ENCODE measurements at regions not wholly inside any gene's neighbourhood (a gene's known extent, or its start where the extent isn't known, plus 50 kb on each side); places are given as distances from the start of the nearest gene placed in this dataset.

GRCh38 chr18:43914018-43914417 lies 636.7 kb upstream of the SYT4 start:
- no peak for ATAC-seq (ENCODE audit: low read depth)
- no peaks in the 10 kb centered on the region for H3K36me3 ChIP-seq (replicated peaks in 1 of 2; ENCODE audit: control extremely low read depth in 1 of 2, control insufficient read depth in 1 of 2, extremely low read depth in 1 of 2, insufficient read depth in 2 of 2, low read length in 1 of 2)
- Mint-ChIP-seq H3K4me1 (no peaks in the 10 kb centered on the region), H3K4me3 (no peak overlapping the region), H3K9me3 (ENCODE audit: insufficient read depth) (no peaks in the 10 kb centered on the region), H3K27ac (no peak overlapping the region), H3K27me3 (no peaks in the 10 kb centered on the region)
- H3K4me3 ChIP-seq (ENCODE audit: control extremely low read depth in 1 of 5, extremely low read depth in 1 of 5, insufficient read depth in 1 of 5, low read depth in 2 of 5, low read length in 4 of 5) = no peak overlapping the region
- WGBS (ENCODE audit: insufficient coverage) = no CpG with 5 or more reads among the region's 2 CpGs
- H4K20me1 ChIP-seq (ENCODE audit: control insufficient read depth, insufficient read depth, low read length, poor library complexity, severe bottlenecking) = no peaks in the 10 kb centered on the region
- TF ChIP-seq, protein P1, sequence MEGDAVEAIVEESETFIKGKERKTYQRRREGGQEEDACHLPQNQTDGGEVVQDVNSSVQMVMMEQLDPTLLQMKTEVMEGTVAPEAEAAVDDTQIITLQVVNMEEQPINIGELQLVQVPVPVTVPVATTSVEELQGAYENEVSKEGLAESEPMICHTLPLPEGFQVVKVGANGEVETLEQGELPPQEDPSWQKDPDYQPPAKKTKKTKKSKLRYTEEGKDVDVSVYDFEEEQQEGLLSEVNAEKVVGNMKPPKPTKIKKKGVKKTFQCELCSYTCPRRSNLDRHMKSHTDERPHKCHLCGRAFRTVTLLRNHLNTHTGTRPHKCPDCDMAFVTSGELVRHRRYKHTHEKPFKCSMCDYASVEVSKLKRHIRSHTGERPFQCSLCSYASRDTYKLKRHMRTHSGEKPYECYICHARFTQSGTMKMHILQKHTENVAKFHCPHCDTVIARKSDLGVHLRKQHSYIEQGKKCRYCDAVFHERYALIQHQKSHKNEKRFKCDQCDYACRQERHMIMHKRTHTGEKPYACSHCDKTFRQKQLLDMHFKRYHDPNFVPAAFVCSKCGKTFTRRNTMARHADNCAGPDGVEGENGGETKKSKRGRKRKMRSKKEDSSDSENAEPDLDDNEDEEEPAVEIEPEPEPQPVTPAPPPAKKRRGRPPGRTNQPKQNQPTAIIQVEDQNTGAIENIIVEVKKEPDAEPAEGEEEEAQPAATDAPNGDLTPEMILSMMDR (IDR thresholded peaks at IDR 0.05) = no peak
- TF ChIP-seq EZH2 (IDR thresholded peaks at IDR 0.05; ENCODE audit: borderline replicate concordance, insufficient read depth, low read depth, low read length, poor library complexity, severe bottlenecking) = no peak
- H3K4me2 ChIP-seq (replicated peaks; ENCODE audit: low read depth, low read length, poor library complexity, severe bottlenecking) = no peak overlapping the region
- intact Hi-C loops (cut with micrococcal nuclease) = no loop called here
- no peaks in the 10 kb centered on the region for H3K9me3 ChIP-seq (ENCODE audit: control extremely low read depth in 1 of 3, control insufficient read depth in 2 of 3, insufficient read depth in 1 of 3, low read length in 2 of 3)
- H3K9ac ChIP-seq (ENCODE audit: low read length) = no peak overlapping the region
- H3K27me3 ChIP-seq (replicated peaks in 1 of 4; ENCODE audit: control extremely low read depth in 1 of 4, control insufficient read depth in 3 of 4, insufficient read depth in 4 of 4, low read length in 3 of 4) = no peaks in the 10 kb centered on the region
- H3K4me1 ChIP-seq (ENCODE audit: control insufficient read depth in 2 of 2, insufficient read depth in 2 of 2, low read length in 2 of 2) = no peaks in the 10 kb centered on the region
- H3K79me2 ChIP-seq (ENCODE audit: control insufficient read depth, insufficient read depth, low read length) = no peaks in the 10 kb centered on the region
- H2AFZ ChIP-seq (ENCODE audit: insufficient read depth, low read depth, low read length, poor library complexity, severe bottlenecking) = no peak overlapping the region
- no peak for DNase-seq
- ChIA-PET CTCF (no interaction called here), POLR2A (no interaction called here)
- no peak overlapping the region for H3K27ac ChIP-seq (ENCODE audit: low read length in 2 of 2)

GRCh38 chr18:43916984-43917383 lies 639.7 kb upstream of the SYT4 start:
- no peak for ATAC-seq (ENCODE audit: low read depth)
- Mint-ChIP-seq H3K9me3 (ENCODE audit: insufficient read depth) (no peaks in the 10 kb centered on the region), H3K27me3 (no peaks in the 10 kb centered on the region), H3K4me3 (no peak overlapping the region), H3K4me1 (no peaks in the 10 kb centered on the region), H3K27ac (no peak overlapping the region)
- intact Hi-C loops (cut with micrococcal nuclease) = no loop called here
- H2AFZ ChIP-seq (ENCODE audit: insufficient read depth, low read depth, low read length, poor library complexity, severe bottlenecking) = no peak overlapping the region
- no peaks in the 10 kb centered on the region for H3K27me3 ChIP-seq (replicated peaks in 1 of 4; ENCODE audit: control extremely low read depth in 1 of 4, control insufficient read depth in 3 of 4, insufficient read depth in 4 of 4, low read length in 3 of 4)
- no peaks in the 10 kb centered on the region for H3K79me2 ChIP-seq (ENCODE audit: control insufficient read depth, insufficient read depth, low read length)
- no peak for DNase-seq
- H3K4me3 ChIP-seq (ENCODE audit: control extremely low read depth in 1 of 5, extremely low read depth in 1 of 5, insufficient read depth in 1 of 5, low read depth in 2 of 5, low read length in 4 of 5) = no peak overlapping the region
- TF ChIP-seq EZH2 (IDR thresholded peaks at IDR 0.05; ENCODE audit: borderline replicate concordance, insufficient read depth, low read depth, low read length, poor library complexity, severe bottlenecking) = no peak
- TF ChIP-seq, protein P1 (IDR thresholded peaks at IDR 0.05) = no peak
- H3K9ac ChIP-seq (ENCODE audit: low read length) = no peak overlapping the region
- H3K27ac ChIP-seq (ENCODE audit: low read length in 2 of 2) = no peak overlapping the region
- ChIA-PET POLR2A (no interaction called here), CTCF (no interaction called here)
- no peaks in the 10 kb centered on the region for H4K20me1 ChIP-seq (ENCODE audit: control insufficient read depth, insufficient read depth, low read length, poor library complexity, severe bottlenecking)
- H3K4me2 ChIP-seq (replicated peaks; ENCODE audit: low read depth, low read length, poor library complexity, severe bottlenecking) = no peak overlapping the region
- no peaks in the 10 kb centered on the region for H3K9me3 ChIP-seq (ENCODE audit: control extremely low read depth in 1 of 3, control insufficient read depth in 2 of 3, insufficient read depth in 1 of 3, low read length in 2 of 3)
- no peaks in the 10 kb centered on the region for H3K4me1 ChIP-seq (ENCODE audit: control insufficient read depth in 2 of 2, insufficient read depth in 2 of 2, low read length in 2 of 2)
- no peaks in the 10 kb centered on the region for H3K36me3 ChIP-seq (replicated peaks in 1 of 2; ENCODE audit: control extremely low read depth in 1 of 2, control insufficient read depth in 1 of 2, extremely low read depth in 1 of 2, insufficient read depth in 2 of 2, low read length in 1 of 2)
- no CpG with 5 or more reads among the region's 3 CpGs for WGBS (ENCODE audit: insufficient coverage)

All from B cell (primary cell).